ENCODE measurements at regions not wholly inside any gene's neighbourhood (a gene's known extent, or its start where the extent isn't known, plus 50 kb on each side); places are given as distances from the start of the nearest gene placed in this dataset.

DNA sequence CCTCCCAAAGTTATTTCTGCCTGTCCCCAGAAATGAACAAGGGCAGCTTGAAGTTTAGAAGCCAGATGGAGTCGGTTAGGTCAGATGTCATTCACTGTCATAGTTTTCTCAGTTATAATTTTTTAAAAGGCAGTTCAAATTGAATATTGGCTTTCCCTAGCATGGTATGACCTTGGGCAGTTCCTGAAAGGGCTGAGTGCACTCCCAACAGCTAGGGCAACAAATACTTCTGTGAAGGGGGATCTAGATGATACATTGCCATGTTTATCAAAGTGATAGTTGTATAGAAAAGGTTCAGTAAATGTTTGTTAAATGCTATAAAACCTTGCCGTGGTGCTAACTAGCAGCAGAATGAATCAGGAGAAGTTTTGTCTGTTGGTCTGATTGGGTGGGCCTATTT is 938.1 kb upstream of the GRIA3 start:
- TF ChIP-seq TCF12 (IDR thresholded peaks at IDR 0.05; ENCODE audit: low read depth), result no peak
- no peak for TF ChIP-seq TAF1 (IDR thresholded peaks at IDR 0.05; ENCODE audit: low read depth)
- TF ChIP-seq, protein P1, sequence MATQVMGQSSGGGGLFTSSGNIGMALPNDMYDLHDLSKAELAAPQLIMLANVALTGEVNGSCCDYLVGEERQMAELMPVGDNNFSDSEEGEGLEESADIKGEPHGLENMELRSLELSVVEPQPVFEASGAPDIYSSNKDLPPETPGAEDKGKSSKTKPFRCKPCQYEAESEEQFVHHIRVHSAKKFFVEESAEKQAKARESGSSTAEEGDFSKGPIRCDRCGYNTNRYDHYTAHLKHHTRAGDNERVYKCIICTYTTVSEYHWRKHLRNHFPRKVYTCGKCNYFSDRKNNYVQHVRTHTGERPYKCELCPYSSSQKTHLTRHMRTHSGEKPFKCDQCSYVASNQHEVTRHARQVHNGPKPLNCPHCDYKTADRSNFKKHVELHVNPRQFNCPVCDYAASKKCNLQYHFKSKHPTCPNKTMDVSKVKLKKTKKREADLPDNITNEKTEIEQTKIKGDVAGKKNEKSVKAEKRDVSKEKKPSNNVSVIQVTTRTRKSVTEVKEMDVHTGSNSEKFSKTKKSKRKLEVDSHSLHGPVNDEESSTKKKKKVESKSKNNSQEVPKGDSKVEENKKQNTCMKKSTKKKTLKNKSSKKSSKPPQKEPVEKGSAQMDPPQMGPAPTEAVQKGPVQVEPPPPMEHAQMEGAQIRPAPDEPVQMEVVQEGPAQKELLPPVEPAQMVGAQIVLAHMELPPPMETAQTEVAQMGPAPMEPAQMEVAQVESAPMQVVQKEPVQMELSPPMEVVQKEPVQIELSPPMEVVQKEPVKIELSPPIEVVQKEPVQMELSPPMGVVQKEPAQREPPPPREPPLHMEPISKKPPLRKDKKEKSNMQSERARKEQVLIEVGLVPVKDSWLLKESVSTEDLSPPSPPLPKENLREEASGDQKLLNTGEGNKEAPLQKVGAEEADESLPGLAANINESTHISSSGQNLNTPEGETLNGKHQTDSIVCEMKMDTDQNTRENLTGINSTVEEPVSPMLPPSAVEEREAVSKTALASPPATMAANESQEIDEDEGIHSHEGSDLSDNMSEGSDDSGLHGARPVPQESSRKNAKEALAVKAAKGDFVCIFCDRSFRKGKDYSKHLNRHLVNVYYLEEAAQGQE (IDR thresholded peaks at IDR 0.05; ENCODE audit: low read depth), result no peak
- TF ChIP-seq CREB1 (IDR thresholded peaks at IDR 0.05; ENCODE audit: low read depth), result no peak
- no peak for TF ChIP-seq EGR1 (IDR thresholded peaks at IDR 0.05)
- no peak for TF ChIP-seq YY1 (IDR thresholded peaks at IDR 0.05; ENCODE audit: low read depth)

DNA sequence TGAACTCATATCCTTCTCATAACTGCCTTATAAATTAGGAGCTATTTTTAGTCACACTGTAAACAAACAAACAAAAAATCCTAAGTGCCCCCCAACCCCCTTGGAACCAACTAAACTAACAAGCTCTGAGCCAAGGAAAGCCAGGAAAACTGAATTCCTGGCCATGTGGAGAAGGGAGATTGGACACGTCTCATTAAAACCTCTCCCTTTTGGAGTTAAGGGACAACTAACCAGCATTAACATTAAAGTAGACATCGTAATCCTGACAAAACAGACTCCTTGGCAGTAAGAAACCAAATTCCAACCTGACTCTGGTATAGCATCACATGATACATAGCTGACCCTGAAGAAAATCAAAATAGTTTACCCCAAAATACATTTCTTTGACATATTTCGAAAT is 937.1 kb upstream of the GRIA3 start:
- TF ChIP-seq YY1 (IDR thresholded peaks at IDR 0.05; ENCODE audit: low read depth) (no peak), FOXM1 (IDR thresholded peaks at IDR 0.05; ENCODE audit: borderline replicate concordance, low read depth) (no peak), CREB1 (IDR thresholded peaks at IDR 0.05; ENCODE audit: low read depth) (no peak)
- TF ChIP-seq, protein P2, sequence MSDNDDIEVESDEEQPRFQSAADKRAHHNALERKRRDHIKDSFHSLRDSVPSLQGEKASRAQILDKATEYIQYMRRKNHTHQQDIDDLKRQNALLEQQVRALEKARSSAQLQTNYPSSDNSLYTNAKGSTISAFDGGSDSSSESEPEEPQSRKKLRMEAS (IDR thresholded peaks at IDR 0.05), result no peak

DNA sequence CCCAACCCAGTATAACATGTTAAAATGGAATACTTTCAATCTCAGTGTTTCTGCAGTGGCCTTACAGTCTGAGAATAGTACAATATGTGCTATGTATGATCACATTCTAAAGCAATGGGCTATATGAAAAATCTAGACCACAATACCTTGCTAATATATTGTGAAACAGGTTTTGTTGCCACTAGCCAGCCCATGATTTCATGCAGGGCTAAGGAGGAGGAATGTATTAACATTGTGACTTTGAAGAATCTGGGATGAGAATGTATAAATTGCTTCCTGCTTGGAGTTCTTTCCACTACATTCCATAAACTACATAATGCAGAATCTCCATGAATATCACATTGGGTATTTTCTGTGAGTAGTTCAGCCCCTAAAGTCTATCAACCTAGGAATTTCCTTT is 935.4 kb upstream of the GRIA3 start:
- no peak for TF ChIP-seq TEAD4 (IDR thresholded peaks at IDR 0.05)
- no peak for TF ChIP-seq YY1 (IDR thresholded peaks at IDR 0.05; ENCODE audit: low read depth)
- no peak for TF ChIP-seq TAF1 (IDR thresholded peaks at IDR 0.05; ENCODE audit: low read depth)
- no peak for TF ChIP-seq CEBPB (IDR thresholded peaks at IDR 0.05)
- no peak for TF ChIP-seq RAD21 (IDR thresholded peaks at IDR 0.05; ENCODE audit: low read depth)
- TF ChIP-seq CREB1 (IDR thresholded peaks at IDR 0.05; ENCODE audit: low read depth), result no peak
- TF ChIP-seq NFIC (IDR thresholded peaks at IDR 0.05), result no peak
- TF ChIP-seq FOXM1 (IDR thresholded peaks at IDR 0.05; ENCODE audit: borderline replicate concordance, low read depth), result no peak
- TF ChIP-seq, protein P1 (IDR thresholded peaks at IDR 0.05; ENCODE audit: low read depth), result no peak
- no peak for TF ChIP-seq TCF12 (IDR thresholded peaks at IDR 0.05; ENCODE audit: low read depth)

DNA sequence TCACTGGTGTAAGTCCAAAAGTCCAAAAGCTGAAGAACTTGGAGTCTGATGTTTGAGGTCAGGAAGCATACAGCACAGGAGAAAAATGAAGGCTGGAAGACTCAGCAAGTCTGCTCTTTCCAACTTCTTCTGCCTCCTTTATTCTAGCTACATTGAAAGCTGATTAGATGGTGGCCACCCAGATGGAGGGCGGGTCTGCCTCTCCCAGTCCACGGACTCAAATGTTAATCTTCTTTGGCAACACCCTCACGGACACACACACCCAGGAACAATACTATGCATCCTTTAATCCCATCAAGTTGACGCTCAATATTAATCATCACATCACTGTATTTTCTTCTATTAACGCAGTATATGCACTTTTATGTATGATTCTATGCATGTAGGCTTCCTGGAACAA is 931.6 kb upstream of the GRIA3 start:
- TF ChIP-seq, protein P2 (IDR thresholded peaks at IDR 0.05), result no peak

DNA sequence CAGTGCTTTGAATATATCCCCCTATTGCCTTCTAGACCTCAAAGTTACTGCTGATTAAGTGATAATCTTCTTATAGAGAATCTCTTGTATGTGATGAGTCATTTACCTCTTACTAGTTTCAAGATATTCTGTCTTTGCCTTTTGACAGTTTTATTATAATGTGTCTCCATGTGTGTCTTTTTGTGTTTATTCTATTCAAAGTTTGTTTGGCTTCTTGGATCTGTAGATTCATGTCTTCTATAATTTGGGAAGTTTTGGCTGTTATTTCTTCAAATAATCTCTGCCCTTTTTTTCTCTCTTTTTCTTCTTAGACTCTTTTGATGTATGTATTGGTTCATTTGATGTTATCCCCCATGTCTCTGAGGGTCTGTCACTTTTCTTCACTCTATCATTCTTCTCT is 915.7 kb upstream of the GRIA3 start:
- TF ChIP-seq TCF12 (IDR thresholded peaks at IDR 0.05; ENCODE audit: low read depth) (no peak), TAF1 (IDR thresholded peaks at IDR 0.05; ENCODE audit: low read depth) (no peak), ZBTB7A (IDR thresholded peaks at IDR 0.05; ENCODE audit: low read depth) (no peak), CEBPB (IDR thresholded peaks at IDR 0.05) (no peak), CREB1 (IDR thresholded peaks at IDR 0.05; ENCODE audit: low read depth) (no peak), FOXM1 (IDR thresholded peaks at IDR 0.05; ENCODE audit: borderline replicate concordance, low read depth) (no peak), EGR1 (IDR thresholded peaks at IDR 0.05) (no peak), NFIC (IDR thresholded peaks at IDR 0.05) (no peak)
- TF ChIP-seq, protein P1 (IDR thresholded peaks at IDR 0.05; ENCODE audit: low read depth), result no peak

DNA sequence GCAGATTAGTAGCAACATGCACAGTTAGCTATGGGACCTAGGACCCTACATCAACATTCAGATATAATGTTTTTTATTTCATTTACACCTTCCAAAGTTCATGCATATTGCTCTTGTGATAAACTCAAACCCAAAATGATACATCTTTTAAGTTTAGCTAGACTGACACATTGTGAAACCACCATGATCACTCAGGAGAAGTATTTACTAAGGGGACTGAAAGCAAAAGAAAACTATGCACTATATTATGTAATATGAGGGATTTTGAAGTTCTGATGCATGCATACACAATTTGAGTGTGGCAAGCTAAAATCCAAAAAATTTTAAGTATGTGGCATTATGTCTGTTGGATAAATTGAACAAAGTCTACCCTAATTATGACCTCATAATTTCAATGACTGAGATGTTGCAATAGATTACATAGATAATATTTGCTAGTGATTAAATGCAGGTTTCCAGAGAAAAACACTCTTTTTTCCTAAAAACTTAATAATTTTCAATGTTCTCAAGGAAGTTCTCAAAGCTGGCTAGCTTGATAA is 914.8 kb upstream of the GRIA3 start:
- no peak for TF ChIP-seq CEBPB (IDR thresholded peaks at IDR 0.05)
- TF ChIP-seq TAF1 (IDR thresholded peaks at IDR 0.05; ENCODE audit: low read depth), result no peak
- TF ChIP-seq, protein P1 (IDR thresholded peaks at IDR 0.05; ENCODE audit: low read depth), result no peak
- TF ChIP-seq NFIC (IDR thresholded peaks at IDR 0.05), result no peak
- TF ChIP-seq CREB1 (IDR thresholded peaks at IDR 0.05; ENCODE audit: low read depth), result no peak
- no peak for TF ChIP-seq YY1 (IDR thresholded peaks at IDR 0.05; ENCODE audit: low read depth)
- TF ChIP-seq ZBTB7A (IDR thresholded peaks at IDR 0.05; ENCODE audit: low read depth), result no peak
- TF ChIP-seq EP300 (IDR thresholded peaks at IDR 0.05; ENCODE audit: borderline replicate concordance), result no peak
- TF ChIP-seq, protein P3, sequence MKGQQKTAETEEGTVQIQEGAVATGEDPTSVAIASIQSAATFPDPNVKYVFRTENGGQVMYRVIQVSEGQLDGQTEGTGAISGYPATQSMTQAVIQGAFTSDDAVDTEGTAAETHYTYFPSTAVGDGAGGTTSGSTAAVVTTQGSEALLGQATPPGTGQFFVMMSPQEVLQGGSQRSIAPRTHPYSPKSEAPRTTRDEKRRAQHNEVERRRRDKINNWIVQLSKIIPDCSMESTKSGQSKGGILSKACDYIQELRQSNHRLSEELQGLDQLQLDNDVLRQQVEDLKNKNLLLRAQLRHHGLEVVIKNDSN (IDR thresholded peaks at IDR 0.05), result no peak
- no peak for TF ChIP-seq RAD21 (IDR thresholded peaks at IDR 0.05; ENCODE audit: low read depth)
- TF ChIP-seq FOXM1 (IDR thresholded peaks at IDR 0.05; ENCODE audit: borderline replicate concordance, low read depth), result no peak
- TF ChIP-seq EGR1 (IDR thresholded peaks at IDR 0.05), result no peak
- TF ChIP-seq, protein P2 (IDR thresholded peaks at IDR 0.05), result no peak
- no peak for TF ChIP-seq TEAD4 (IDR thresholded peaks at IDR 0.05)
- TF ChIP-seq TCF12 (IDR thresholded peaks at IDR 0.05; ENCODE audit: low read depth), result no peak
